K562 (cell line): ENCODE measurements at regions not wholly inside any gene's neighbourhood (a gene's known extent, or its start where the extent isn't known, plus 50 kb on each side); places are given as distances from the start of the nearest gene placed in this dataset.

Source experiments
- ARHGAP35 ChIP-seq: fragments of 450-650 bp; IDR thresholded peaks from 2 replicates; pipeline ENCODE4 v1.6.1; 2018; ENCODE audit not compliant: partially characterized antibody
- CEBPB ChIP-seq: fragments of 450-650 bp; IDR thresholded peaks from 2 replicates; pipeline ENCODE4 v1.6.1; 2016; ENCODE audit warnings: missing genetic modification characterization, missing compliant biosample characterization
- CREM ChIP-seq: IDR thresholded peaks from 2 replicates; pipeline ENCODE4 v1.6.1; 2014; ENCODE audit warnings: antibody characterized with exemption, low read depth
- DIDO1 ChIP-seq: fragments of 450-650 bp; IDR thresholded peaks from 2 replicates; pipeline ENCODE4 v1.6.1; 2016; ENCODE audit warnings: low read depth, missing biosample characterization, missing genetic modification characterization
- EZH2 ChIP-seq: IDR thresholded peaks from 2 replicates; pipeline ENCODE4 v1.6.1; 2012; ENCODE audit warnings: low read depth, mild to moderate bottlenecking, inconsistent platforms, low read length, borderline replicate concordance
- MCM5 ChIP-seq: fragments of 450-650 bp; IDR thresholded peaks from 2 replicates; pipeline ENCODE4 v1.6.1; 2016; ENCODE audit warnings: low read depth
- MTA2 ChIP-seq: fragments of 450-650 bp; IDR thresholded peaks from 2 replicates; pipeline ENCODE4 v1.6.1; 2016; ENCODE audit warnings: low read depth
- NFE2L1 ChIP-seq: fragments of 450-650 bp; IDR thresholded peaks from 2 replicates; pipeline ENCODE4 v1.6.1; 2016; ENCODE audit warnings: missing genetic modification characterization, low read depth, mild to moderate bottlenecking, missing compliant biosample characterization, moderate library complexity, borderline replicate concordance
- PRPF4 ChIP-seq: fragments of 200-400 bp; formaldehyde crosslinking; IDR thresholded peaks from one replicate; pipeline ENCODE4 v1.6.1; 2017; ENCODE audit warnings: low read length, low read depth, mild to moderate bottlenecking; ENCODE audit not compliant: insufficient read depth, poor library complexity, severe bottlenecking
- XRCC3 ChIP-seq: fragments of 450-650 bp; IDR thresholded peaks from 2 replicates; pipeline ENCODE4 v1.6.1; 2017; ENCODE audit warnings: mild to moderate bottlenecking, moderate library complexity
- TF ChIP-seq, protein P1 (sequence below): sonication (generic); formaldehyde crosslinking; IDR thresholded peaks from 2 replicates; pipeline ENCODE4 v1.8.1; 2022; ENCODE audit warnings: missing genetic modification reagents
- TF ChIP-seq, protein P2 (sequence below), 2 experiments: fragments of 150-350 bp in 1 of 2; IDR thresholded peaks; 2 replicates each; pipeline ENCODE4 v1.6.1; 2012 to 2016; ENCODE audit warnings: low read depth in 2 of 2, low read length in 2 of 2, mild to moderate bottlenecking in 1 of 2, moderate library complexity in 1 of 2

DNA sequence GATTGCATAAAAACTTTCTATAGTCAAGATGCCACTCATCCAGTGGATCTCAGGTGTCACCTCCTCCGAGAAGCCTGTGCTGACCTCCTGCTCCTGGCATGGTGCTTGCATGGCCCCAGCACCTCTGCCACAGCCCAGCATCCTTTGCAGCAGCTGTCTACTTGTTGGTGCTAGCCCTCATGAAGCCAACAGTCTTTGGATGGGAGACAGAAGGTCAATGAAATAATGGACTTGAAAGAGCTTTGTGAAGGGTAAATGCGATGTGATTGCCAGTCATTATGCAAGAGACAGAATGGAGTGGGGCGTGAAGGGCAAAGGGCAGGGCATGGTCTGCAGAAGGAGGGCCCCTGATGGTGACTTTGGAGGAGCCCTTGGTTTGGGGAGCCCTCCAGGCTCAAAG, 63.0 kb upstream of the CLMN start (continued):
- TF ChIP-seq, protein P1, sequence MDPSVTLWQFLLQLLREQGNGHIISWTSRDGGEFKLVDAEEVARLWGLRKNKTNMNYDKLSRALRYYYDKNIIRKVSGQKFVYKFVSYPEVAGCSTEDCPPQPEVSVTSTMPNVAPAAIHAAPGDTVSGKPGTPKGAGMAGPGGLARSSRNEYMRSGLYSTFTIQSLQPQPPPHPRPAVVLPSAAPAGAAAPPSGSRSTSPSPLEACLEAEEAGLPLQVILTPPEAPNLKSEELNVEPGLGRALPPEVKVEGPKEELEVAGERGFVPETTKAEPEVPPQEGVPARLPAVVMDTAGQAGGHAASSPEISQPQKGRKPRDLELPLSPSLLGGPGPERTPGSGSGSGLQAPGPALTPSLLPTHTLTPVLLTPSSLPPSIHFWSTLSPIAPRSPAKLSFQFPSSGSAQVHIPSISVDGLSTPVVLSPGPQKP = no peak
- TF ChIP-seq CEBPB (tag) (no peak), NFE2L1 (tag) (no peak), DIDO1 (tag) (no peak), MTA2 (no peak), PRPF4 (no peak), CREM (no peak), XRCC3 (no peak), MCM5 (no peak), ARHGAP35 (no peak), EZH2 (no peak)
- TF ChIP-seq, protein P2, sequence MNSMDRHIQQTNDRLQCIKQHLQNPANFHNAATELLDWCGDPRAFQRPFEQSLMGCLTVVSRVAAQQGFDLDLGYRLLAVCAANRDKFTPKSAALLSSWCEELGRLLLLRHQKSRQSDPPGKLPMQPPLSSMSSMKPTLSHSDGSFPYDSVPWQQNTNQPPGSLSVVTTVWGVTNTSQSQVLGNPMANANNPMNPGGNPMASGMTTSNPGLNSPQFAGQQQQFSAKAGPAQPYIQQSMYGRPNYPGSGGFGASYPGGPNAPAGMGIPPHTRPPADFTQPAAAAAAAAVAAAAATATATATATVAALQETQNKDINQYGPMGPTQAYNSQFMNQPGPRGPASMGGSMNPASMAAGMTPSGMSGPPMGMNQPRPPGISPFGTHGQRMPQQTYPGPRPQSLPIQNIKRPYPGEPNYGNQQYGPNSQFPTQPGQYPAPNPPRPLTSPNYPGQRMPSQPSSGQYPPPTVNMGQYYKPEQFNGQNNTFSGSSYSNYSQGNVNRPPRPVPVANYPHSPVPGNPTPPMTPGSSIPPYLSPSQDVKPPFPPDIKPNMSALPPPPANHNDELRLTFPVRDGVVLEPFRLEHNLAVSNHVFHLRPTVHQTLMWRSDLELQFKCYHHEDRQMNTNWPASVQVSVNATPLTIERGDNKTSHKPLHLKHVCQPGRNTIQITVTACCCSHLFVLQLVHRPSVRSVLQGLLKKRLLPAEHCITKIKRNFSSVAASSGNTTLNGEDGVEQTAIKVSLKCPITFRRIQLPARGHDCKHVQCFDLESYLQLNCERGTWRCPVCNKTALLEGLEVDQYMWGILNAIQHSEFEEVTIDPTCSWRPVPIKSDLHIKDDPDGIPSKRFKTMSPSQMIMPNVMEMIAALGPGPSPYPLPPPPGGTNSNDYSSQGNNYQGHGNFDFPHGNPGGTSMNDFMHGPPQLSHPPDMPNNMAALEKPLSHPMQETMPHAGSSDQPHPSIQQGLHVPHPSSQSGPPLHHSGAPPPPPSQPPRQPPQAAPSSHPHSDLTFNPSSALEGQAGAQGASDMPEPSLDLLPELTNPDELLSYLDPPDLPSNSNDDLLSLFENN (IDR thresholded peaks at IDR 0.05; ENCODE audit: low read depth in 2 of 2, low read length in 2 of 2) = no peak
